ENCODE measurements at regions not wholly inside any gene's neighbourhood (a gene's known extent, or its start where the extent isn't known, plus 50 kb on each side); places are given as distances from the start of the nearest gene placed in this dataset.

GRCh38 chr2:19839438-19839837 lies 62.3 kb downstream of the TTC32 start:
- Histone ChIP-seq H3K36me3 (ENCODE audit: control insufficient read depth, low read length) (no peaks in the 10 kb centered on the region), H3K9me3 (ENCODE audit: control insufficient read depth, insufficient read depth, low read length) (no peaks in the 10 kb centered on the region), H3F3A (ENCODE audit: control insufficient read depth, insufficient read depth) (no peaks in the 10 kb centered on the region), H4K20me1 (ENCODE audit: control insufficient read depth, insufficient read depth, low read depth, low read length) (no peaks in the 10 kb centered on the region), H3K27me3 (ENCODE audit: control insufficient read depth, low read length) (no peaks in the 10 kb centered on the region), H3K4me3 (ENCODE audit: low read length) (no peak overlapping the region), H3K4me2 (ENCODE audit: low read length) (no peak overlapping the region), H3K79me2 (ENCODE audit: control insufficient read depth, low read length) (no peaks in the 10 kb centered on the region), H3K9me2 (replicated peaks; ENCODE audit: control insufficient read depth, low read length) (no peaks in the 10 kb centered on the region), H3K4me1 (ENCODE audit: control insufficient read depth, low read length) (no peaks in the 10 kb centered on the region), H3K27ac (ENCODE audit: low read depth, low read length) (no peak overlapping the region)
- no peak for TF ChIP-seq EZH2phosphoT487 (IDR thresholded peaks at IDR 0.05; ENCODE audit: borderline replicate concordance, low read length)
- no peak for TF ChIP-seq CTCF (IDR thresholded peaks at IDR 0.05; ENCODE audit: low read depth, low read length, poor library complexity, severe bottlenecking)

GRCh38 chr2:19838616-19839015 lies 63.2 kb downstream of the TTC32 start:
- H4K20me1 ChIP-seq (ENCODE audit: control insufficient read depth, insufficient read depth, low read depth, low read length), result no peaks in the 10 kb centered on the region
- no peaks in the 10 kb centered on the region for H3K79me2 ChIP-seq (ENCODE audit: control insufficient read depth, low read length)
- H3K4me1 ChIP-seq (ENCODE audit: control insufficient read depth, low read length), result no peaks in the 10 kb centered on the region
- H3K4me3 ChIP-seq (ENCODE audit: low read length), result no peak overlapping the region
- TF ChIP-seq EZH2phosphoT487 (IDR thresholded peaks at IDR 0.05; ENCODE audit: borderline replicate concordance, low read length), result no peak
- no peak for TF ChIP-seq CTCF (IDR thresholded peaks at IDR 0.05; ENCODE audit: low read depth, low read length, poor library complexity, severe bottlenecking)
- H3K4me2 ChIP-seq (ENCODE audit: low read length), result no peak overlapping the region
- H3K9me2 ChIP-seq (replicated peaks; ENCODE audit: control insufficient read depth, low read length), result no peaks in the 10 kb centered on the region
- H3K36me3 ChIP-seq (ENCODE audit: control insufficient read depth, low read length), result no peaks in the 10 kb centered on the region
- H3K27me3 ChIP-seq (ENCODE audit: control insufficient read depth, low read length), result no peaks in the 10 kb centered on the region
- H3K9me3 ChIP-seq (ENCODE audit: control insufficient read depth, insufficient read depth, low read length), result no peaks in the 10 kb centered on the region
- no peaks in the 10 kb centered on the region for H3F3A ChIP-seq (ENCODE audit: control insufficient read depth, insufficient read depth)
- H3K27ac ChIP-seq (ENCODE audit: low read depth, low read length), result no peak overlapping the region

- Histone ChIP-seq H4K20me1 (ENCODE audit: control insufficient read depth, insufficient read depth, low read depth, low read length) (no peaks in the 10 kb centered on the region), H3K4me2 (ENCODE audit: low read length) (no peak overlapping the region), H3K4me3 (ENCODE audit: low read length) (no peak overlapping the region), H3K79me2 (ENCODE audit: control insufficient read depth, low read length) (no peaks in the 10 kb centered on the region), H3K9me3 (ENCODE audit: control insufficient read depth, insufficient read depth, low read length) (no peaks in the 10 kb centered on the region), H3K27ac (ENCODE audit: low read depth, low read length) (no peak overlapping the region), H3K27me3 (ENCODE audit: control insufficient read depth, low read length) (no peaks in the 10 kb centered on the region), H3K9me2 (replicated peaks; ENCODE audit: control insufficient read depth, low read length) (no peaks in the 10 kb centered on the region), H3F3A (ENCODE audit: control insufficient read depth, insufficient read depth) (no peaks in the 10 kb centered on the region), H3K4me1 (ENCODE audit: control insufficient read depth, low read length) (no peaks in the 10 kb centered on the region), H3K36me3 (ENCODE audit: control insufficient read depth, low read length) (no peaks in the 10 kb centered on the region)
- TF ChIP-seq CTCF (IDR thresholded peaks at IDR 0.05; ENCODE audit: low read depth, low read length, poor library complexity, severe bottlenecking), result no peak
- TF ChIP-seq EZH2phosphoT487 (IDR thresholded peaks at IDR 0.05; ENCODE audit: borderline replicate concordance, low read length), result no peak
Observed at GRCh38 chr2:19837235-19837766, 64.5 kb downstream of the TTC32 start.

All from DOHH2 (cell line).